Right cardiac atrium (tissue), 5 donors: ENCODE measurements at regions not wholly inside any gene's neighbourhood (a gene's known extent, or its start where the extent isn't known, plus 50 kb on each side); places are given as distances from the start of the nearest gene placed in this dataset.

Experiments
- ATAC-seq, 2 donors: fragments of 200-7000 bp; cut with Tn5 transposase; one replicate each; pipeline versions ENCODE4 v1.8.0 to v1.9.1; 2020; ENCODE audit warnings: moderate library complexity in 2 of 2, mild to moderate bottlenecking in 1 of 2
- DNase-seq, 3 donors: peaks; one replicate each; pipeline ENCODE4 v3.0.0-alpha.2; 2020
- H3K27ac ChIP-seq: one replicate; pipeline ENCODE4 v1.5.1; 2013; ENCODE audit warnings: mild to moderate bottlenecking, low read length, control low read depth, moderate library complexity
- H3K27me3 ChIP-seq: one replicate; pipeline ENCODE4 v1.6.1; 2013; ENCODE audit not compliant: control insufficient read depth, insufficient read depth
- H3K4me1 ChIP-seq: one replicate; pipeline ENCODE4 v1.6.1; 2013; ENCODE audit warnings: low read length; ENCODE audit not compliant: control insufficient read depth, insufficient read depth
- H3K4me3 ChIP-seq: one replicate; pipeline ENCODE4 v1.5.1; 2013; ENCODE audit warnings: low read length, control low read depth
- H3K9me3 ChIP-seq: one replicate; pipeline ENCODE4 v1.6.1; 2013; ENCODE audit warnings: low read length; ENCODE audit not compliant: control insufficient read depth
- WGBS: extraction: QIAGEN DNeasy Blood & Tissue Kit; methylation state at CpG from one replicate; pipeline ENCODE4 v1.1.7; 2013; 5-methylcytosine and 5-hydroxymethylcytosine counted together
- intact Hi-C, 4 donors: fragments of 100-400 bp; cut with DNase I; formaldehyde crosslinking; loops; one replicate each; pipeline versions ENCODE4 v1.11.0 to v1.14.0; 2022 to 2023
- donor health status: healthy with polysubstance abuse.
- donor health status: DM: no; HTN: yes; CAD: no.
- donor health status: DM: no; HTN: no; CAD: no.
- donor health status: DM: no; HTN: yes; CAD: no; lungs with severe emphysema.
- donor health status: DM: yes; HTN: yes; CAD: no.

DNA sequence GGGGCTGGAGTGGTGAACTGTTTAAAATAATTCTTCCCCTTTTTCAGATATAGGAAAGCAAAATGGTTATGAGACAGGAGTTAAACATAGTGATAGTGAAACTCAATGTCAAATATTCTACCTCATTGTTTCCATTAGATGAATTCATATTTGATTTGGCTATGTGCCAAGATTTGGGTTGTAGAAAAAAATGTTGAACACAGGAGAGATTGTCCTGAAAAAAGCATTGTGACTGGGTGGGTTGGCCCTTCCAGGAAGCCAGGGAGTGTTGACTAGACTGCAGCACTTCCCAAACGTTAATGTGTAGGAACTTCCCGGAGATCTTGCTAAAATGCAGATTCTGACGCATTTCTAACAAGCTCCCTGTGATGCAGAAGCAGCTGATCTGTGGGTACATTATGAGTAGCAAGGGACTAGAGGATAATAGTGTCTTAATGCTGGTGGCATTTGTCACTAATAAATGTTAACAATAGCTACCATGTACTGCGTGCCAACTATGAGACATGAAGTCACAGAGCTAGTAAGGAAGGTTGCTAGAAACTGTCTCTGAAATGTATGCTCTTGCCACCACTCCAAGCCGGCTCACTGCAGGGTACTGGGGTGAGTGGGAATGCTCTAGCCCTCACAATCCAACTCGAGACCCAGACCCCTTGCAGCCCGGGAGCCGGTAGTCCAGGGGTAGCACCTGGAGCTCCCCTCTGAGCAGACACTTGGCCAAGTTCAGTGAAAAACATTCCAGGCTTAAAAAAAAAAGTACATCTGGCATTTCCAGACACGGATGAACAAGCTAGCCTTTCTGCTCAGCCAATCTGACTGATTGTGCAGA, 120.6 kb downstream of the CD47 start:
- WGBS, result 41% methylated on average over 9 of the region's 9 CpGs
- no peaks in the 10 kb centered on the region for H3K9me3 ChIP-seq
- intact Hi-C loops, result no loop called here
- peaks cover 6% of the 10 kb centered on the region for H3K4me1 ChIP-seq
- H3K27me3 ChIP-seq, result no peaks in the 10 kb centered on the region
- H3K27ac ChIP-seq, result no peak overlapping the region
- DNase-seq (peak in 1 of 3 donors; percentile 45), ATAC-seq (peak; percentile 62 to 84)
- no peak overlapping the region for H3K4me3 ChIP-seq

DNA sequence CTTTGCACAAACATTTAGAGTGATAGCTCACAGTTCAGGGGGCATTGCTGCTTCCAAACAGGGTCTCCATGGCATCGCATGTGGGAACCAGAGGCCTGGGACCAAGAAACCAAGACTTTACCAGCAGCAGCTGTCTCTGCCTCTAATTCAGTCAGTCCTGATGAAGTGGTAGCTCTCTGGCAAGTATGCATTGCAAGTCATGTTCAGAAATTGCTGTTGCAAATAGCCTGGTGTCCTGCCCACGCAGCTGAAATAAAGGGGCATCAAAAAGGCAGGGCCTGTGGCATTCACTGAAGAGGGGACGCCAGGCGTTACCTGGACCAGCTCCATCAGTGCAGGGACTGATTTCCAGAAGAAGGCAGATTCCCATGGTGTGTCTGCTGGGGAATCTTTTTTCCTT, 121.3 kb downstream of the CD47 start:
- H3K4me3 ChIP-seq, result no peak overlapping the region
- 98% methylated on average over 4 of the region's 4 CpGs for WGBS
- ATAC-seq (no peak), DNase-seq (no peak)
- H3K9me3 ChIP-seq, result no peaks in the 10 kb centered on the region
- no peaks in the 10 kb centered on the region for H3K27me3 ChIP-seq
- intact Hi-C loops, result no loop called here
- no peak overlapping the region for H3K27ac ChIP-seq
- peaks cover 6% of the 10 kb centered on the region for H3K4me1 ChIP-seq

DNA sequence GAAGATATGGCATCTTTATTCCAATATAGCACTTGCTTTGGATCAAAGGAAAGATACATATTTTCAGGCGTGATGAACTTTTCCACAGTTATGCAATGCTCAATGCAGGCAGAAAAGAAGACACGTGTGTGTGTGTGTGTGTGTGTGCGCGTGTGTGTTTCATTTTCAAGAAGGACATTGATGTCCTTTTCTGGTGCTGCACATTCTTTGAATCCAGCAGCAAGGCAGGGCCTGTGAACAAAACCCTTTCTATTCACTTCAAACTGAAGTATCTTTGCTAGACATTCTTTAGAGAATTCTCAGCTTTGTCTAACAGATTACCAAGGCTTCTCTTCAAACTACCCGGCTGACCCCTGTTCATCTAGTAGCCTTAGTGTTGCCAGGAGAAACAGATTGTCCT, 124.6 kb downstream of the CD47 start:
- Histone ChIP-seq H3K4me3 (no peak overlapping the region), H3K27ac (no peak overlapping the region), H3K9me3 (no peaks in the 10 kb centered on the region), H3K27me3 (no peaks in the 10 kb centered on the region), H3K4me1 (peaks cover 6% of the 10 kb centered on the region)
- 72% methylated on average over 5 of the region's 5 CpGs for WGBS
- DNase-seq (no peak), ATAC-seq (no peak)
- intact Hi-C loops, result no loop called here

DNA sequence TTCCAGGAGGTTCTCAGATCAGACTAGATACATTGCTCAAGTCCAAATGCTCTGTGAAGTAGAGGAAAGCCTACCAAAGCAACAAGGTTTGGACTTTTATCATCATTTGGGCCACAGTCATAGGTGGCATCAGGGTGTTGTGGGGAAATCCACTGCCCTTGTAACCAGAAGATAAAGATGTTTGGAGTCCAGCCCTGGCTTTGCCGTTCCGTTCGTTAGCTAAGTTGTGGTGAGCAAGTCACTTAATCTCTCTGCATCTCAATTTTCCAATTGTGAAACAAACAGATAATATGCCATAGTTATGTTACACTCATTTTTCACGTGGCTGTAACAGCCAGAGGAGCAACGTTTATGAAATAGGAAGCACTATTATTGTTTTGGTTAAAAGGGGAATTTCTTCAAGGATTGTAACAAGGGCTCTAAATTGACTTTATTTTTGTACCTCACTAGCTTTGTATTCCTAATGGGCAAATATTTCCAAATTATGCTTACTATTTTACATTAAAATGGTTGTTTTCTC, 125.6 kb downstream of the CD47 start:
- intact Hi-C loops, result no loop called here
- peaks cover 2% of the 10 kb centered on the region for H3K4me1 ChIP-seq
- 80% methylated on average over 5 of the region's 5 CpGs for WGBS
- no peaks in the 10 kb centered on the region for H3K27me3 ChIP-seq
- H3K4me3 ChIP-seq, result no peak overlapping the region
- ATAC-seq, result no peak
- H3K27ac ChIP-seq, result no peak overlapping the region
- H3K9me3 ChIP-seq, result no peaks in the 10 kb centered on the region
- DNase-seq, result no peak

DNA sequence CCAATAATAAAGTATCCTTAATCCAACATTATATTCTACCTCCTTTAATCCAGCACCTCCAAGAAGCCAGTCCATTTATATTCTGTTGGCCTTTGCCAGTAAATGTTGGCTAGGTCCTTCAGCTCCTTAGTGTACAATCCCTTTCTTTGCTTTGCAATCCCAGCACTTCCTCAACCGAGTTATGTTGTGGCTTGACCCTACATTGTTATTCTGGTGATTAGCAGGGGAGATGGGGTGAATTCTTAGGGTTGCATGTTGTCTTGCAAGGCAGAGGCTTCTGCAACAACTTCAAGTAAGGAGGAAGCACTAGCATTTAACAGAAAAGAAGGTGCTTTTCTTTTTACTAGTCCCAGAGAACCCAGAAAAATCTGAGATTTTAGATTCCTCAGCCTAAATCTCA, 127.2 kb downstream of the CD47 start:
- WGBS, result 84% methylated on average over 1 of the region's 1 CpG

DNA sequence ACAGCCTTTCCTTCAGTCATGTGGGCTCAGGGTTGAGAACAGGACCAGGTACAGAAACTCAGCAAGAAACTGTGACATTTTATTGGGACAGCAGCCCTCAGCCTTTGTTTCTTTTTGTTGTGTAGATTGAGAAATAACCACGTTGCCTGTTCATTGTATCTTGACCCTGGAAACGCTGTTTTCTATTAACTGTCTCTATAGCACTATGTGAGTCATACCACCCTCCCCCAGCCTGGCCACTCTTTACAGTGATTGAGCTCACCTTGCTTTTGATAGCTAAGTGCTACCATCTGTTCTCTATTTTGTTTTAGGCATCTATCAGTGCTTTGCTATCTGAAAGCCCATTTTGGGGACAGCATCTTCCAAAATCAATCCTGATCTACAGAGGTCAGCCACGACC, 127.9 kb downstream of the CD47 start:
- no peak overlapping the region for H3K4me3 ChIP-seq
- no peaks in the 10 kb centered on the region for H3K27me3 ChIP-seq
- WGBS, result 78% methylated on average over 3 of the region's 3 CpGs
- H3K9me3 ChIP-seq, result no peaks in the 10 kb centered on the region
- intact Hi-C loops, result no loop called here
- no peaks in the 10 kb centered on the region for H3K4me1 ChIP-seq
- ATAC-seq (no peak), DNase-seq (no peak)
- no peak overlapping the region for H3K27ac ChIP-seq

More for the DNA sequence above, 127.2 kb downstream of the CD47 start:
- Histone ChIP-seq H3K27ac (no peak overlapping the region), H3K9me3 (no peaks in the 10 kb centered on the region), H3K4me1 (no peaks in the 10 kb centered on the region), H3K4me3 (no peak overlapping the region), H3K27me3 (no peaks in the 10 kb centered on the region)
- no peak for ATAC-seq
- intact Hi-C loops, result no loop called here
- no peak for DNase-seq

DNA sequence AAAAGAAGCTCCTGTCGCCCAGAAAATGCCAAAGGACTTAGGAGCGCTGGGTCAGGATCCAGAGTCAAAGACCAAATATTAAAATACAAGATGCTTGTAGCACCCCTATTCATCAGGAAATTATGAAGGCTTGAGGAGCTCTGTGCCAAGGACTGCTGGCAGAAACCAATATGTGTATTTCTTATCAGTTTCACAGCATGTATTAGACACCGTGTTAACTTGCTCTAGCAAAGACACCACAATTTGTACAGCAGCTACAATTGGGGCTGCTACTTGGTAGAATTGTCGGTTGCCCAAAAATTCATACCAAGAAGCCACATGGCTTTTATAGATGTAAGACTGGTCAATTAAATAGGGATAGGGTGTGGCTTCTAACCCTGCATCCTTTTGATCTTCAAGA, 128.8 kb downstream of the CD47 start:
- 80% methylated on average over 4 of the region's 4 CpGs for WGBS
- no peak overlapping the region for H3K4me3 ChIP-seq
- no peak overlapping the region for H3K27ac ChIP-seq
- intact Hi-C loops, result no loop called here
- no peaks in the 10 kb centered on the region for H3K27me3 ChIP-seq
- no peaks in the 10 kb centered on the region for H3K4me1 ChIP-seq
- DNase-seq (no peak), ATAC-seq (no peak)
- no peaks in the 10 kb centered on the region for H3K9me3 ChIP-seq

DNA sequence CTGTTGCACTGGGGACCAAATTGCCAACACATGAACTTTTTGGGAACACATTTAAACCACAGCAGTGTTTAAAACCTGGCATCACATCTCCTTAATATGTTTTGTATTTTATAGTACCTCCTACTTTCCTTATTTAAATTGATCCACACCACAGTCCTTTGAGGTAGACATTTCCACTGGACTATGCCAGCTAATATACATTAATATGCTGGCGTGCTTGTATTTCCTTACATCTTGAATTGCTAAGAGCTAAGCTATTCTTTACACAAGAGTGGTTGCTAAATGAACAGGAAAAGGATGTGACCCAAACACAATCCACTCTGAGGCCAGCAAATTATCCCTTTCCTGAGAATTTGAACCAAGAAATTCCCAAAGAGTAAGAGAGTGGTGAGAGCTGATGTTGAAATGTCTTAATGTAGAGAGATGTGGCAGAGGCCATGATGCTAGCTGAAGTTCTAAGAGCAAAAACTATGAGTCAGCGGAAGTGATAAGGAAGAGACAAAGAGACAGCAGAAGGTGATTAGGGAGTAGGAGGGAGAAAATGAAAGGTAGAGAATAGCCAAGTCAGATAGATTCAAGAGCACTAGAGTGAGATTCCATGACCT, 131.2 kb downstream of the CD47 start:
- ATAC-seq, result no peak
- WGBS, result 39% methylated on average over 2 of the region's 2 CpGs
- DNase-seq, result no peak
- Histone ChIP-seq H3K27ac (no peak overlapping the region), H3K4me1 (no peaks in the 10 kb centered on the region), H3K4me3 (no peak overlapping the region), H3K9me3 (no peaks in the 10 kb centered on the region), H3K27me3 (no peaks in the 10 kb centered on the region)
- intact Hi-C loops, result loop anchor here in 1 of 4 donors (10.0 kb wide), 1 partner anchor 135 kb away; the partner anchor contains the start of gene CD47

DNA sequence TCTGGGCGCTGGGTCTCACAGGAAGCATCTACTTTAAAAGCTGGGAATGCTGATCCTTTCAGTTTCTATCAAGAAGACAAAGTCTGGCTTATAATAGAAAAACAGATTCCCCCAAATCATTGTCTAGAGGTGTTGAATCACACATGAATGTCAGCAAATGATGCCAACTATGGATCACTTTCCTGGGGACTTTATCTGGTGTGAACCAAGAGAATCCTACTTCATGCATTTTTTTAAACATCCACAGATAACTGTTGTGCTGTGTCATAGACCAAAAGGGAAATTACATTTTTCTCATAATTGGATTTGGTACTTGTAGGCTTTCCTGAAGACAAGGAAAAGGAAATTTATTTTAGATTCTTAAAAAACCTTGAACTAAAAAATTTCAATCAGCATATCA, 132.7 kb downstream of the CD47 start:
- intact Hi-C loops, result loop anchor here in 1 of 4 donors (10.0 kb wide), 1 partner anchor 137 kb away; the partner anchor contains the start of gene CD47
- Histone ChIP-seq H3K4me1 (no peaks in the 10 kb centered on the region), H3K4me3 (no peak overlapping the region), H3K27me3 (no peaks in the 10 kb centered on the region), H3K27ac (peak overlapping the region; percentile 66), H3K9me3 (no peaks in the 10 kb centered on the region)
- DNase-seq (no peak), ATAC-seq (no peak)
- WGBS, result 63% methylated on average over 1 of the region's 1 CpG

DNA sequence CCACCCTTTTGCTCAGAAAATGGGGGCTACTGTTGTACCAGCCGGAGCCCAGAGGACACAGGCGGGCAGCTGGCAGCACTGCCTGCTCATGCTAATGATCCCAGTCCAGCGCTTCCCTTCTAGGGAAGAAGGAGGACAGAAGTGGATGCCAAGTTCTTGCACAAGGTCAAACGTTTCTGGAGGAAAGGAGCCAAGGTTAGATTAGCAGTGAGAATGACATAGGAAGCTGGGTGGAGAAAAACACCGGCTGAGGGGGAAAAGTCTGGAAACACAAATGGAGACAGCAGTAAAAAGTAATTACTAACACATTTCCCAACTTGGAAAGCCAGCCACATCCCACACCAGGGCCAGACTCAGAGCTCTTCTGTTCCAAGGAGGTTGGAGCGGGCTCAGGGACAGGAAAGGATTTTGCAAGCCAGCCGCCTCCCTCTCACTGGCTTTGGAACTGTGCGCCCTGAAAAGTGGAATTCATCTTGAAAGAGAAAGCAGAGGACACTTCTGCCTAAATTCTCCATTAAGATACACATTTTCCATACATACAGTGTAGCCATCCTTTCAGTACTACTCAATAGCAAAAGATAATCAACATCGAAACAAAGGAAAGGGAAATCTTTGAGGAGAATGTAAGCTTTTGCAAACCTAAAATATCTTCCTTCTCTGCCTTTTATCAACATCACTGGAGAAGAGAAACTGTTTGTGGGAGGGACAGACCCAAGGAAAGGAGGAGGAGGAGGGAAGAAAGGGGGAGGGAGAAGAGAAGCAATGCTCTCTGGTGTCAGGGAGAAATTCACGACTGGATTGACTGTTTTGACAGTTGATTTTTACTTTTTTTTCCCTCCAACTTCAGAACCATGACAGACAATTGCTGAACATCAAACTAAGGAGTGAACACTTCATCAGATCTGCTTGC, 133.6 kb downstream of the CD47 start:
- Histone ChIP-seq H3K9me3 (no peaks in the 10 kb centered on the region), H3K4me1 (no peaks in the 10 kb centered on the region), H3K4me3 (no peak overlapping the region), H3K27me3 (no peaks in the 10 kb centered on the region), H3K27ac (peak overlapping the region; percentile 77)
- intact Hi-C loops, result loop anchor here in 1 of 4 donors (10.0 kb wide), 1 partner anchor 138 kb away; the partner anchor contains the start of gene CD47
- 14% methylated on average over 10 of the region's 10 CpGs for WGBS
- DNase-seq (peak; percentile 86 to 92 (median 90)), ATAC-seq (peak; percentile 96 to 97)
